Embryonic facial prominence (tissue), 1 donor: ENCODE measurements at regions not wholly inside any gene's neighbourhood (a gene's known extent, or its start where the extent isn't known, plus 50 kb on each side); places are given as distances from the start of the nearest gene placed in this dataset.
"Not testable (repeated sequence)": the region's sequence is repeated elsewhere in the genome, so short reads cannot be mapped to it uniquely, and the experiment has no call there.

ENCODE experiments used
- DNase-seq: peaks from one replicate; pipeline ENCODE4 v3.0.0-alpha.2; 2016; ENCODE audit errors: extremely low spot score

GRCh38 chr14:43579671-43580070, 927.4 kb downstream of the FSCB start:
- DNase-seq, result no peak

GRCh38 chr14:43568022-43568421, 939.1 kb downstream of the FSCB start:
- no peak for DNase-seq

GRCh38 chr14:43548368-43548767, 958.7 kb downstream of the FSCB start:
- no peak for DNase-seq

- DNase-seq, result not testable (repeated sequence)
Observed at GRCh38 chr14:43547596-43547995, 959.5 kb downstream of the FSCB start.

- no peak for DNase-seq
Observed at GRCh38 chr14:43541356-43541755, 965.7 kb downstream of the FSCB start.

GRCh38 chr14:43540948-43541347, 966.1 kb downstream of the FSCB start:
- no peak for DNase-seq

- no peak for DNase-seq
Observed at GRCh38 chr14:43539210-43539609, 967.9 kb downstream of the FSCB start.

- no peak for DNase-seq
Observed at GRCh38 chr14:43535231-43535838, 971.7 kb downstream of the FSCB start.

GRCh38 chr14:43532825-43533416, 974.2 kb downstream of the FSCB start:
- no peak for DNase-seq

- no peak for DNase-seq
Observed at GRCh38 chr14:43528321-43528720, 978.8 kb downstream of the FSCB start.

- DNase-seq, result no peak
Observed at GRCh38 chr14:43525658-43526057, 981.4 kb downstream of the FSCB start.

GRCh38 chr14:43522901-43523300, 984.2 kb downstream of the FSCB start:
- no peak for DNase-seq

GRCh38 chr14:43522191-43522590, 984.9 kb downstream of the FSCB start:
- DNase-seq, result no peak

GRCh38 chr14:43503508-43503907, 1003.6 kb downstream of the FSCB start:
- no peak for DNase-seq

GRCh38 chr14:43492359-43492758, 1014.7 kb downstream of the FSCB start:
- not testable (repeated sequence) for DNase-seq

- DNase-seq, result no peak
Observed at GRCh38 chr14:43483415-43483814, 1023.7 kb downstream of the FSCB start.

- no peak for DNase-seq
Observed at GRCh38 chr14:43481864-43482263, 1025.2 kb downstream of the FSCB start.

GRCh38 chr14:43480976-43481375, 1026.1 kb downstream of the FSCB start:
- DNase-seq, result no peak

- DNase-seq, result no peak
Observed at GRCh38 chr14:43479596-43480195, 1027.4 kb downstream of the FSCB start.

- DNase-seq, result no peak
Observed at GRCh38 chr14:43476822-43477221, 1030.3 kb downstream of the FSCB start.

- no peak for DNase-seq
Observed at GRCh38 chr14:43475757-43476156, 1031.3 kb downstream of the FSCB start.

GRCh38 chr14:43471595-43471994, 1035.5 kb downstream of the FSCB start:
- no peak for DNase-seq

GRCh38 chr14:43464968-43465367, 1042.1 kb downstream of the FSCB start:
- DNase-seq, result no peak
